GM18868 (cell line): ENCODE measurements at regions not wholly inside any gene's neighbourhood (a gene's known extent, or its start where the extent isn't known, plus 50 kb on each side); places are given as distances from the start of the nearest gene placed in this dataset.
"Not testable (repeated sequence)": the region's sequence is repeated elsewhere in the genome, so short reads cannot be mapped to it uniquely, and the experiment has no call there.

Experiments used
- ATAC-seq: cut with Tn5 transposase; IDR thresholded peaks from one replicate; pipeline ENCODE4 v1.9.1; 2021; ENCODE audit warnings: mild to moderate bottlenecking, moderate library complexity; ENCODE audit not compliant: unreplicated experiment

DNA sequence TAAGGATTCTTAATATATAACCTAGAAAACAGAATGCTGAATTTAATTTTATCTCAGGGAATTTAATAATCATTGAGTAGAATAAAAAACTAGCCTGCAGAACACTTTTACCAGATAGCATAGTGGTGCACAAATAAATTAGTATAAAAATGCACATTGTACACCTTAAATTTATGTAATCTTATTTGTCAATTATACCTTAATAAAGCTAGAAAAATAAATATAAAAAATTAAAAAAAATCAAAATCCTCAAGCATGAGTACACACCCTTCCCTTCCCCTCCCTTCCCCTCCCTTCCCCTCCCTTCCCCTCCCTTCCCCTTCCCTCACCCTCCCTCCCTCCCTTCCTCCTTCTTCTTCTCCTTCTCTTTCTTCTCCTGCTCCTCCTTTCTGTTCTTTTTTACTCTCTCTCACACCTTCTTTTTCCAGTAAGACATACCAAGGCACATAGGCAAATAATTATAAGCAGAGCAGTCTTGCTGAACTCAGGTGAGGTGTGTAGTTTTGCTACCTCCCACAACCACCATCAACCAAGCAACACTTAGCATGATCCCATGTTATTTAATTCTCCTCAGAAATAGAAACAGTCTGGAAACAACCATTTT lies 1395.0 kb downstream of the ZPLD1 start:
- ATAC-seq: no peak

DNA sequence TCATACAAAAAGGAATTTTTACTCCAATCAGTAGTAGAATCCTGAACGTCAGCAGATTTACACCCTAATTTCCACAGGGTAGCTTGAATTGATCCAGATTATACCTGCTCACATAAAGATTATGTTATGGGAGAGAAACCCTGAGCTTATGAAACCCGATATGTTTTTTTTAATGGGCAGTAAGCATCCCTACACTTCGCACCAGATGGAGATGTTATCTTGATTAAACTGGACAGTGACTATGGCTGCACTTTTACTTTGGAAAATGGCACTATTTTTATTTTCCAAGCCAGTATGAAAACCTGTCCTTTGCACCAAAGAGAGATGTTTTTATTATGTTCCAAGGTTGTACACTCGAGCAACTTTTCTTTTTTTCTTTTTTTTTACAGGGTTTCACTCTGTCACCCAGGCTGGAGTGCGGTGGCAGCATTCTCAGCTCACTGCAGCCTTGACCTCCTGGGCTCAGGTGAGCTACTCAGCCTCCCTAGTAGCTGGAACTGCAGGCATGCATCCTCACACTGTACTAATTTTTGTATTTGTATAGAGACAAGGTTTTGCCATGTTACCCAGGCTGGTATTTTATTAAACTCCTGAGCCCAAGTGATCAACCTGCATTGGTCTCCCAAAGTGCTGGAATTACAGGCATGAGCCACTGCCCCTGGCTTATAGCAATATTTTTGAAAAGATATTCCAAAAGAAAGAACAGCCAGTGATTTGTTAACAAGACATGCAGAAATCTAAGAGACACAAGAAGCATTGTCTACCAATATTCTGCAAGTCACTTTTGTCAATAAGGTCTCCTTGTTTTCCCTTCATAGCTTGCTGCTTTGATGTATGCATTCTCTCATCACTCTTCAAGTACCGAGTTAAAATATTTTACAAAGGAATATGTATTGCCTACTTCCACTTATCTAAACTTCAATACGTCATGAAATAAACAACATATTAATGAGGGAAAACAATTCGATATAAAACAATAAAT lies 1412.6 kb downstream of the ZPLD1 start:
- no peak for ATAC-seq

DNA sequence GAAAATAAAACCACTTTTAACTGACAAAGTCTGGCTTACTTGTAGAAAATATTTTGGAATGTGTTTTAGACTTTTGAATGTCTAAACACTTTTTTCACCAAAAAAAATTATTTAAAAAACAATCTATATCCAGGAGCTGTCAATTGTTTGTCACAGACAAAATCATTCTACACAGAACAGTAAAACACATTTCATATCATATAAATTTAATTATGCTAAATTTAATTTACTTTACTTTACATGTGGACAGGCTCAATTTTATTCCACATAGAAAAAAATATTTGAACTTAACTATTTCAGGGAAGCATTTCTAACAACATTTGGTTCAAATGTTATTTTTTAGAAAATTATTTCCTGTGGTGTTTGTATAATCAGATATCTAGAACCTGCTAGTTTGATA lies 1417.0 kb downstream of the ZPLD1 start:
- ATAC-seq: no peak

DNA sequence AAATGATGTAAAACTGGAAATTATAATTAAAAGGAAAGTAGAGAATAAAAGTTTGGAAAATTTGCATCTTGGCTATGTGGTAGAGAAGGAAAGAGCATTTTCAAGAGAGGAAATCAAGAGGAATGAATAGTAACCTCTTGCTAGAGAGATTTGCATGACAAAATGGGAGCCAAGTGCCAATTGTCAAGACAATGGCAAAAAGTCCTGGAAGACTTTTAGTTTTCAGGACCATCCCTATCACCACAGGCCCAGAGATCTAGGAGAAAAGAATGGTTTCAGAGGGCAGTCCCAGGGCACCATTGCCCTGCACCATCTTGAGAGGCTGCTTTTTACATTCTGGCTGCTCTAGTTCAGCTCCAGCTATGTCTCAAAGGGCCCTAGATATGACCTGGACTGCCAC lies 1427.6 kb downstream of the ZPLD1 start:
- no peak for ATAC-seq

DNA sequence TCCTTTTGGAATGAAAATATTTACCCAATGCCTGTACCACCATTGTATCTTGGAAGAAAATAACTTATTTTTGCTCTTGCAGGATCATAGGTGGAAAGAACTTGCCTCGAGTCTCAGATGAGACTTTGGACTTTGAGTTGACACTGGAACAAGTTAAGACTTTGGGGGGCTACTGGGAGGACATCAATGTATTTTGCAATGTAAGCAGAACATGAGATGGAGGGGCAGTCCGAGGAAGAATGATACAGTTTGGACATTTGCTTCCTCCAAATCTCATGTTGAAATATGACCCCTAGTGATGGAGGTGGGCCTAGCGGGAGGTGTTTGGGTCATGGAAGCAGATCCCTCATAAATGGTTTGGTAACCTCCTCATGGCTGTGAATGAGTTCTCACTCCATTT lies 1428.6 kb downstream of the ZPLD1 start:
- ATAC-seq: no peak

DNA sequence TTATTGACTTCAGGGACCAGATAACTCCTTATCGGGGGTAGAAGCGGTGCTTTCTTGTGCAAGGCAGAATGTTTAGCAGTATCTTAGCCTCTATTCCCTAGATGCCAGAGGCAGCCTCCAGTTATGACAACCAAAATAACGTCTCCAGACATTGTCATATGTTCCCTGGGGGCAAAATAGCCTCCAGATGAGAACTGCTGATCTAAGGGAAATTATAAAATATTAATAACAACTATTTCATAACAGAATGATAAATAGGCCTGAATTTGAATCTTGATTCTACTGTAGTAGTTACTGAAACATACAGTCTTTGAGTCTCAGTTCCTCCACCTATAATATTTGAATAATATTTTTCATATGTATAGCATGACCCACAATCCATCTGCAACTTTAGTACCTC lies 1431.3 kb downstream of the ZPLD1 start:
- ATAC-seq: no peak

DNA sequence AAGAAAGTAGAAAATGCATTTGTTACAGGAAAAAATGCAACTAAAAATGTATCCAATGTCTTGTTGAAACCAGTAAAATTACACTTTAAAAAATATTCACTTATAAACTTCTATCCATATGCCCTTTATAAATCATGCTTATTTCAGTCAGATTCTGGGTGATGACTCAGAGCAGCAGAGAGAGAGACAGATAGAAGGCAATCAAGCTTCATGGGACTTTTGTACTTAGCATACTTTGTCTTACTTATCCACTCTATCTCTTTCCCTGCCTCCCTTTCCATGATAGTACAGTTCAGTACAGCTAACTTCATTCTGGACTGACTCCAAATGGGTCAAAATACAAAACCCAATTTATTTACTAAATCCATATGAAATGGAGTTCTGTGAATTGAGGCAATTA lies 1438.2 kb downstream of the ZPLD1 start:
- ATAC-seq: no peak

DNA sequence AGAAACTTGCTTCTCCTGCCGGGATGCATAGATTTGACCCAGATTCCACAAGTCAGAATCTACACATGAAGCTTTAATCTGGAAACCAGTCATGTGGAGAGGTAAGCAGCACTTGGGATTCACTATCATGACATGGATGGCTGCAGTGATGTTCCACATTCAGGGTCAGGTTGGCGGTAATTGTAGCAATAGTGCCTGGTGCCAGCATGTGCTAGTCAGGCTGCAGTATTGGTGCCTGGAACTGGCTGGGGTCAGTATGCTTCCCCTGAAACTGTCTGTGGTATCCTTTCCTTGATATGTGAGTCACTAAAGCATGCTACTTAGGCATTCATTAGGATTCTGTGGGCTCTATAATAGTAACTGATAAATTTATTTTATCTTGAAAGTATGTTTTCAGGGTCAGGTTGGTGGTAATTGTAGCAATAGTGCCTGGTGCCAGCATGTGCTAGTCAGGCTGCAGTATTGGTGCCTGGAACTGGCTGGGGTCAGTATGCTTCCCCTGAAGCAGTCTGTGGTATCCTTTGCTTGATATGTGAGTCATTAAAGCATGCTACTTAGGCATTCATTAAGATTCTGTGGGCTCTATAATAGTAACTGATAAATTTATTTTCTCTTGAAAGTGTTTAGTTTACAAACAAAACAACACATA lies 1439.2 kb downstream of the ZPLD1 start:
- no peak for ATAC-seq

DNA sequence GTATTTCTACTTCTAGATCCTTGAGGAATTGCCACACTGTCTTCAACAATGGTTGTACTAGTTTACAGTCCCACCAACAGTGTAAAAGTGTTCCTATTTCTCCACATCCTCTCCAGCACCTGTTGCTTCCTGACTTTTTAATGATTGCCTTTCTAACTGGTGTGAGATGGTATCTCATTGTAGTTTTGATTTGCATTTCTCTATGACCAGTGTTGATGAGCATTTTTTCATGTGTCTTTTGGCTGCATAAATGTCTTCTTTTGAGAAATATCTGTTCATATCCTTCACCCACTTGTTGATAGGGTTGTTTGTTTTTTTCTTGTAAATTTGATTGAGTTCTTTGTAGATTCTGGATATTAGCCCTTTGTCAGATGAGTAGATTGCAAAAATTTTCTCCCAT lies 1447.0 kb downstream of the ZPLD1 start:
- not testable (repeated sequence) for ATAC-seq

DNA sequence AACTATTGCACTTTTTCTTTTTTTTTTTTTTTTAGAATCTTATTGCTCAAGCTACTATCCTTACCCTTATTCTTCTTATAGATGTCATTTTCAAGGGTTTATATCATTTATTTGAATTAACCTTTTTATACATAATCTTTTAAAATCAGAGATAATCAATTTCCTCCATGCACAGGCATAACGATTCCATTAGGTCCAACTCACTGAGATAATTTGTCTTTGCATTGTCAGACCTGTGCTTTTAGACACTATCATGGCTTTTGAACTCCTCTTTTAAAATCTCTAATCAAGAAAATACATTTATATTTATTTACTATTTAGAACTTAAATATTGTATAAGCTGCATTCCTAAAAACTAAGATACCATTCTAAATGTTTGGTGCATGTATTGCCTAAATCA lies 1454.9 kb downstream of the ZPLD1 start:
- no peak for ATAC-seq

DNA sequence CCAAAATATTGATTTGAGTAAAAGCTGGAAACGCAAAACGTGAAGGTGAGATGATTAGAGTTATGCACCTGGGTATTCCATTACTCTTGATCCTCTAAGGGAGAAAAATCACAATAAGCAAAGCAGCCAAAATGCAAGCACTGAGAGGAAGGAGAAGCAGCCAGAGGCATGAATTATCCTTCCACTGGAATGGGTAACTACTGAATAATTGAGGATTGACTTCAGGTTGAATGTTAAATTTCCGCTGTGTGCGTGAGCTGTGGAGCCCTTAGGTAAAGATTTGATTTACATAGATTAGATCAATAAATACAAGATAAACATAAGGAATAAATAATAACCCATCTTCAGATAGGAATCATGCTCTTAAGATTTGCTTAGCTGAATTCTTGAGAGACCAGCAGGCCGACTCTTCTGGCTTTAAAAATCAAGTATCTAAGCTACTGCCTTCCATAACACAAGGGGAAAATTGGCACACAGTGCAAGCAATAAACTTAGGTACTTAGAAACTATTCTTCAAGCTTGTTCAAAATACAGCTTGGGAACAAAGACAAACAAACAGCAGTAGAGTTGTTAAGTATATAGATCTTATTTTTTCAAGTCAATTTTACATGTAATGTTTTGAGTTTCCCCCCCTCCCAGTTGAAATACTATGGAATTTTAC lies 1459.5 kb downstream of the ZPLD1 start:
- no peak for ATAC-seq

DNA sequence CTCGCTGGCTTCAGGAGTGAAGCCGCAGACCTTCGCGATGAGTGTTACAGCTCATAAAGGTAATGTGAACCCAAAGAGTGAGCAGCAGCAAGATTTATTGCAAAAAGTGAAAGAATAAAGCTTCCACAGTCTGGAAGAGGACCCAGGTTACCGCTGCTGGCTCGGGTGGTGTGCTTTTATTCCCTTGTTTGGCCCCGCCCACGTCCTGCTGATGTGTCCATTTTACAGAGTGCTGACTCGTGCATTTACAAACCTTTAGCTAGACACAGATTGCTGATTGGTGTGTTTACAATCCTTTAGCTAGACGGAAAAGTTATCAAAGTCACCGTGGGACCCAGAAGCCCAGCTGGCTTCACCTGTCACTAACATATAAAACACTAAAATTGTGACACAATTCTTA lies 1464.5 kb downstream of the ZPLD1 start:
- ATAC-seq: no peak

DNA sequence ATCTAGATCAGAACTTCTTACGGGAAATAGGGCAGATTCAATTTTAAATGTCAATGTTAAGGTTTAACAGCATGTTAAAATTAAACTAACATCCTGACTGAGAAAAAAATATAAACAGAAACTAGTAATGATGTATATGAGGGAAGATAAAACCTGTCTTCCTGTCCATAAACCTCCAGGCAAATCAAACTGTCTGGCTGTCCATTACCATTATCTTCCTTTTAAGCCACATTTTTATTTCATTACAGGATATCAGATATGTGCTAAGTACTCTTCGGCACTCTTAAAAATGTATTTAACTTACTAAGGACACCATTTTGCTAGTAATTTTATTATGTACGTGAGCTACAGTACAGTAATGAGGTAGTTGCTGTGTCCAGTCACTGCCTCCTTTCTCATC lies 1461.7 kb upstream of the ALCAM start:
- no peak for ATAC-seq

DNA sequence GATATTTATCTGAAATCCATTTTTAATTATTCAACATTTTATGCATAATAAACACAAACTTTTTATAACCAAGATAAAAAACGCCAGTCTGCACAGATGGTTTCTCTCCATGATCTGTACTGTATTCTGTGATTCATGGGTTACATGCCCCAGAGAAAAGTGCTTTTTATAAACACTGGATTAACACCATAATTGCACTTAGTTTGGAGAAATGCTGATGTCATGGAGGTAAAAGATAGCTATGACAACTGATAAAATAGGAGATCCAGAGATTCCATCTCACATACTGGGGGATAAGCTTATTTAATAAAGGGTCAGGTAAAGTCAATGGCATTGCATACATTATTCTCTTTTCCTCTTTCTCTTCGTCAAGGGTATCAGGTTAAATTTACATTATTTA lies 1460.4 kb upstream of the ALCAM start:
- no peak for ATAC-seq

DNA sequence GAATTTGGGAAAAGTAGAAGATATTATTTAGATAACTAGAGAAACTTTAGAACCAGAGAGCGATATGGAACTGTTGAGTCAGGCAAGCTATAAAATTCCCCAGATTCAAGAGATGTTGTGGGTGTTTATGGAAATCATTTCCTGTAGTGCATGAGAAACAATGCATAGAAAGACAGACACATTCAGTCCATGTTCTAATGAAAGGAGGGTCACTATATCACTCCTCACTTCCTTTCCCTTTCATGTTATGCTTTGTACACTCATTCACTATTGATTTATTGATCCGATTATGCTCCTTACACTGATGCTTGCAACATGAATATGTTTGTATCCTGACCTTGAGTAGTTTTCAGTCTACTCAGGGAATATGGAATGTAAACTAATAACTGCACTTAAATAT lies 1459.9 kb upstream of the ALCAM start:
- no peak for ATAC-seq

DNA sequence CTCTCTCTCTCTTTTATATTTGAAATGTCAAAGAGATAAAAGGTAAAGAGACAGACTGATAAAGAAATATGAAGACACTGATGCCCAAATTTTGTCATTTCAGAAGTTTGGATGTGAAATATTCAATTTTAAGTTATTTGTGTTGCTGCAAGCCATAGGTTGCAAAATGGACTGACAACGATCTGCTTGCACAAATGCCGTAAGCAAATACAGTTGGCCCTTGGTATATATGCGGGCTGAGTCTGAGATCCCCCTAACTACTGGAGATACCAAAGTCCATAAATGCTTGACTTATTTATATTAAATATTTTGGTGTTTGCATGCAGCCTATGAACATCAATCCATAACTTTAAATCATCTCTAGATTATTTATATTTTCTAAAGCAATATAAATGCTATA lies 1459.1 kb upstream of the ALCAM start:
- no peak for ATAC-seq

DNA sequence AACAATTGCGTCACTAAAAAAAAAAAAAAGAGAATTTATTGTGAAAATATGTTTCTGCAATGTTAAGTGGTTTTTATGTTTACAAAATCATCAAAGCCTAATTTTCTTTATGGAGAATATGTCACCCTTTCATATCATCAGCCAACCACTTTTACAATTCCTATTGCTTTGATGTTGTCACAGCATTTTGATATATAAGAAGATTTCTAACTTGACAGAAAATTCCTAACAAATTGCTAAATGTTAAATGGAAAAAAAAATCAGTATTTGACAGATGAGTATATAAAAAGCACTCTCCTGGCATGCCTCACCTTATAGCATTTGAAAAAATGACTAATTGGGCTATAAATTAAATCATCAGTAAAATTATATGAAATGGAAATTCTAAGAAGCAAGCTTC lies 1457.3 kb upstream of the ALCAM start:
- ATAC-seq: no peak

DNA sequence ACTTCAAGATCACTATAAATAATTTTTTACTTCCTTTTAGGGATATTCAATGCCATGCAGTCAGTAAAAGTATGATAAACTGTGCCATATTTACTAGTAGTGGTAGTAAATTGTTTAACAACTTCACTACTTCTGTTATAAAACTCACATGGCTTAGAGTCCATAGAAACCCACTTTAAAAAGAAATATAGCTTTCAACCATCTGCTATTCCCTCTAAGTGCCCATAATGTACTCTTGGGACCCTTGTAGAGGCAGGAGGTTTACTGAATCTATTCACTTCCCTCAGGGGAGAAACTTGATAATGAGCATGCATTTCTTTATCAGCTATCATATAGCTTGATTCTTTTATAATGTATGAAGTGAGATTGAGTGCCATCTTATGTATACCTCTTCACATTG lies 1448.4 kb upstream of the ALCAM start:
- ATAC-seq: no peak

DNA sequence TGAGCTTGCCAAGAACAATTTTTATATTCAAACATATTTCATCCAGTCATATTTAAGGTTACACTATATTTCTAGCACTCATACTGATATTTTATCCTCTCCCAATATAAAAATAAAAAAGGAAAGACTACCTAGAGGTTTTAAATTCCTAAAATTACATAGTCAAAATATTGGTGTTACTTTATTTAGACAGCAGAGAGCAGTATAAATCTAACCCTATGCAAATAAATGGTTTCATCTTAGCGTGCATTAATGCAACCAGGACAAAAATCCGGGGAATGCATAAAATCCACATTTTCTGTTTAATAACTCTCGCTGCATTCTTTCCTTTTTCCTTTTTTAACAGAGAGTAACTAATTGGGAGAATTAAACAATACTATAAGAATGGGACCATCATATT lies 1447.4 kb upstream of the ALCAM start:
- ATAC-seq: no peak

DNA sequence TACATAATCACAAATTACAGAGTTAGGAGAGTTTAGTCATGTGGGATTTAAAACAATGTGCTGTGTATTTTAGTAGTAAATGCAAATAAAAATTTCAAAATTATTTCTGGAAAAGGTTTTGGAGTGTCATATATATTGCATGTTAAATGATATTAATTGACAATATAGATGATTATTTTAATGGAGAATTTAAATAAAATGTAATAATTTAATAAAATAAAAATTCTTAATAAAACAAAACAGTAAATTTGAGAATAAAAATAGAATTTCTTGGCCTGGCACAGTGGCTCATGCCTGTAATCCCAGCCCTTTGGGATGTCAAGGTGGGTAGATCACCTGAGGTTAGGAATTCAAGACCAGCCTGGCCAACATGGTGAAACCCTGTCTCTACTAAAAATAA lies 1442.8 kb upstream of the ALCAM start:
- ATAC-seq: no peak

DNA sequence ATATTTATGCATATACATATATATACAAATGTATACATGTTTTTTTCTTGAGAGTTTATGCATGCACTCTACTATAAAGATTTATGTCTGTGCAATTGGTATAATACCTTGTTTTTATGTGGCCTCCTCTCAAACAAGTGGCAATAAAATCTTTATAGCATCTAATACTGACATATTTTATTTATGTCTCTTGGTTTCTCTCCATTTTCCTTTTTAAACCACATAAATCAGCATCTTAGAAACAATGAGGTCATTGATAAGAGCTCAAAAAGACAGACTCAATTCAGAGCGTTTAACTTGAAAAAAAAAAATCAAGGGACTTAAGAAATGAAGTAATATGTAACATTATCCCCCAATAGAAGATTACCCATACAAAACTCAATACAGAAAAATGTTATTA lies 1442.2 kb upstream of the ALCAM start:
- ATAC-seq: no peak
